ENCODE measurements at regions not wholly inside any gene's neighbourhood (a gene's known extent, or its start where the extent isn't known, plus 50 kb on each side); places are given as distances from the start of the nearest gene placed in this dataset.

DNA sequence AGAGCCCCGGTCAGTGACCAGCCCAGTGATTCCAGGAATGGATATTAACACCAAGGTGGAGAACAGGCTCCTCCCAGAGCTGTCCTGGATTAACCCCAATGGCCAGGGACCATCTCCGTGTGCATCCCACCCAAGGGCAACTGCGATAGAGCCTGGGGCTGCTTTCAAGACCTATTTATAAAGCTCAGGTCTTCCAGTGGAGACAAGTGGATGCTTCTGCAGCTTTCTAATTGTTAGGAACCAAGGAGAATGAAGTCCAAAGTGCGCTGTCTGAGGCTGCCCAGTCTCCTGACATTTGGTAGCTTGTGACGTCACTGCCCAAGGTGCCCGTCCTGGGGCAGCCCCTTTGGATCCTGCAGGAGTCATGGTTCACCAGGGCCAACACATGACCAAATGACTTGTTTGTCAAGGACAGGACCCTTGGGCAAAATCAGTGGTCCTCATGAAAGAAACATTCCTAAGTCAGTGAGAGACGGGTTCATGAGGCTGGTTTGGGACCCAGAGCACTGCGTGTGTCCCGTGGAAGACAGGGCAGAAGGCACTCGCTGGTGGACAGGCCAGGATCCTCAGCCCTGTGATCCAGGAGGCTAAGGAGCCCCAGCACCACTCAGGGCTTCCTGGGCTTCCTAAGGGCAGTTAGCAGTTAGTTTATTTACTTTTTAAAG, 174.9 kb downstream of the ANKRD60 start:
- H3K18ac ChIP-seq (ENCODE audit: extremely low read depth, low read length), result no peak overlapping the region
- no peak overlapping the region; the same call in 1 of the 2 replicates for H4K8ac ChIP-seq (ENCODE audit: extremely low read depth, insufficient read depth, low read length)
- ChIA-PET CTCF (ENCODE audit: partially characterized antibody) (interaction anchor here (0.8 to 1.9 kb wide), 7 partner anchors 9 to 431 kb away, joined by 3 to 9 read pairs (median 5); no protein-coding TSS in a partner anchor), POLR2A (ENCODE audit: partially characterized antibody) (no interaction called here)
- H2BK120ac ChIP-seq (replicated peaks; ENCODE audit: low read depth, low read length), result no peak overlapping the region
- no peaks in the 10 kb centered on the region for H3K36me3 ChIP-seq (ENCODE audit: control insufficient read depth in 2 of 4, insufficient read depth in 4 of 4, low read length in 3 of 4)
- H4K20me1 ChIP-seq (replicated peaks in 1 of 2; ENCODE audit: control insufficient read depth in 1 of 2, insufficient read depth in 2 of 2, low read length in 2 of 2), result no peaks in the 10 kb centered on the region
- no peak overlapping the region for H2BK20ac ChIP-seq (ENCODE audit: low read length)
- no peak overlapping the region for H4K5ac ChIP-seq (ENCODE audit: insufficient read length, low read depth, low read length)
- no peak overlapping the region for H3K56ac ChIP-seq (replicated peaks; ENCODE audit: insufficient read length, low read depth, low read length)
- H2BK12ac ChIP-seq (ENCODE audit: low read depth, low read length), result no peak overlapping the region
- no peak for FAIRE-seq
- no peaks in the 10 kb centered on the region for H3K27me3 ChIP-seq (replicated peaks in 1 of 4; ENCODE audit: control insufficient read depth in 3 of 4, extremely low read depth in 1 of 4, insufficient read depth in 3 of 4, low read length in 3 of 4)
- no peak overlapping the region for H2AK5ac ChIP-seq (ENCODE audit: low read depth, low read length)
- H3K27ac ChIP-seq (ENCODE audit: low read depth, low read length), result no peak overlapping the region
- peaks cover 0 to 7% of the 10 kb centered on the region in 2 experiments; a peak in 2 of 4 replicates for H3K9me3 ChIP-seq (ENCODE audit: insufficient read depth in 2 of 2, low read depth in 1 of 2, low read length in 1 of 2)
- H3K4me1 ChIP-seq (replicated peaks in 1 of 4; ENCODE audit: control insufficient read depth in 3 of 4, insufficient read depth in 4 of 4, low read length in 3 of 4), result peaks cover 0 to 7% (median 2%) of the 10 kb centered on the region in 4 experiments; a peak in 3 of 7 replicates
- no peak overlapping the region for H3K4me2 ChIP-seq (ENCODE audit: insufficient read depth in 1 of 2, low read depth in 2 of 2, low read length in 2 of 2)
- H2BK15ac ChIP-seq (ENCODE audit: low read length), result no peak overlapping the region
- no peak overlapping the region for H2BK5ac ChIP-seq (ENCODE audit: low read depth, low read length)
- H3K23me2 ChIP-seq (ENCODE audit: low read depth, low read length), result no peaks in the 10 kb centered on the region
- H3K4ac ChIP-seq (replicated peaks; ENCODE audit: insufficient read length, low read depth, low read length), result no peak overlapping the region
- no peak overlapping the region for H4K91ac ChIP-seq (replicated peaks; ENCODE audit: insufficient read length, low read length)
- no peaks in the 10 kb centered on the region for H3K79me1 ChIP-seq (ENCODE audit: low read depth, low read length)
- no peak overlapping the region for H2AFZ ChIP-seq (ENCODE audit: low read length)
- no peak overlapping the region for H3K4me3 ChIP-seq (ENCODE audit: extremely low read depth in 1 of 4, insufficient read depth in 2 of 4, low read depth in 3 of 4, low read length in 4 of 4)
- H3K79me2 ChIP-seq (ENCODE audit: control insufficient read depth in 1 of 2, insufficient read depth in 2 of 2, low read length in 2 of 2), result no peaks in the 10 kb centered on the region
- no peak overlapping the region for H3K14ac ChIP-seq (ENCODE audit: insufficient read length)
- no peak overlapping the region for H3K9ac ChIP-seq (replicated peaks in 1 of 4; ENCODE audit: extremely low read depth in 1 of 4, low read depth in 3 of 4, low read length in 3 of 4)
- DNase-seq (ENCODE audit: low read depth in 1 of 2, low spot score in 2 of 2), result peak in 1 of 2 experiments; percentile 23
- 92% methylated on average over 10 of the region's 10 CpGs; no CpG with 5 or more reads in 1 of the 2 experiments for WGBS, 2 experiments (ENCODE audit: extremely low coverage in 1 of 2, insufficient coverage in 1 of 2, insufficient read length in 1 of 2, insufficient replicate concordance in 2 of 2, low coverage in 1 of 2, low lambda C conversion rate in 2 of 2, missing lambda C conversion rate in 1 of 2)
- no peak overlapping the region for H3K23ac ChIP-seq (ENCODE audit: insufficient read length)
- no peak for TF ChIP-seq ZNF274 (IDR thresholded peaks at IDR 0.05; ENCODE audit: borderline replicate concordance, extremely low read depth, low read length)
- TF ChIP-seq HDAC2 (IDR thresholded peaks at IDR 0.05; ENCODE audit: borderline replicate concordance in 1 of 2, low read depth in 2 of 2, low read length in 2 of 2), result no peak
- TF ChIP-seq, protein P1, sequence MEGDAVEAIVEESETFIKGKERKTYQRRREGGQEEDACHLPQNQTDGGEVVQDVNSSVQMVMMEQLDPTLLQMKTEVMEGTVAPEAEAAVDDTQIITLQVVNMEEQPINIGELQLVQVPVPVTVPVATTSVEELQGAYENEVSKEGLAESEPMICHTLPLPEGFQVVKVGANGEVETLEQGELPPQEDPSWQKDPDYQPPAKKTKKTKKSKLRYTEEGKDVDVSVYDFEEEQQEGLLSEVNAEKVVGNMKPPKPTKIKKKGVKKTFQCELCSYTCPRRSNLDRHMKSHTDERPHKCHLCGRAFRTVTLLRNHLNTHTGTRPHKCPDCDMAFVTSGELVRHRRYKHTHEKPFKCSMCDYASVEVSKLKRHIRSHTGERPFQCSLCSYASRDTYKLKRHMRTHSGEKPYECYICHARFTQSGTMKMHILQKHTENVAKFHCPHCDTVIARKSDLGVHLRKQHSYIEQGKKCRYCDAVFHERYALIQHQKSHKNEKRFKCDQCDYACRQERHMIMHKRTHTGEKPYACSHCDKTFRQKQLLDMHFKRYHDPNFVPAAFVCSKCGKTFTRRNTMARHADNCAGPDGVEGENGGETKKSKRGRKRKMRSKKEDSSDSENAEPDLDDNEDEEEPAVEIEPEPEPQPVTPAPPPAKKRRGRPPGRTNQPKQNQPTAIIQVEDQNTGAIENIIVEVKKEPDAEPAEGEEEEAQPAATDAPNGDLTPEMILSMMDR (IDR thresholded peaks at IDR 0.05; ENCODE audit: control extremely low read depth in 1 of 3, insufficient read depth in 1 of 3, low read depth in 1 of 3, low read length in 3 of 3), result no peak
- TF ChIP-seq TBP (IDR thresholded peaks at IDR 0.05; ENCODE audit: low read depth, low read length), result no peak
- no peak for TF ChIP-seq POLR2AphosphoS5 (IDR thresholded peaks at IDR 0.05; ENCODE audit: low read depth, low read length)

Measured in H1 (cell line).